HG03025 (cell line): ENCODE measurements at regions not wholly inside any gene's neighbourhood (a gene's known extent, or its start where the extent isn't known, plus 50 kb on each side); places are given as distances from the start of the nearest gene placed in this dataset.

Source experiments
- ATAC-seq: cut with Tn5 transposase; IDR thresholded peaks from one replicate; pipeline ENCODE4 v1.9.1; 2021; ENCODE audit warnings: mild to moderate bottlenecking, moderate library complexity; ENCODE audit not compliant: unreplicated experiment, low FRiP score

- ATAC-seq: no peak
Measured at GRCh38 chr20:20939006-20939405, 167.2 kb downstream of the LINC00237 start.

GRCh38 chr20:20938599-20938998, 167.6 kb downstream of the LINC00237 start:
- ATAC-seq: no peak

- no peak for ATAC-seq
Measured at GRCh38 chr20:20938131-20938530, 168.0 kb downstream of the LINC00237 start.

GRCh38 chr20:20933142-20933958, 172.8 kb downstream of the LINC00237 start:
- no peak for ATAC-seq

GRCh38 chr20:20932156-20932555, 174.0 kb downstream of the LINC00237 start:
- no peak for ATAC-seq

GRCh38 chr20:20931632-20932031, 174.5 kb downstream of the LINC00237 start:
- no peak for ATAC-seq

- no peak for ATAC-seq
Measured at GRCh38 chr20:20931024-20931423, 175.1 kb downstream of the LINC00237 start.

- ATAC-seq: no peak
Measured at GRCh38 chr20:20930500-20930899, 175.7 kb downstream of the LINC00237 start.

GRCh38 chr20:20929341-20929740, 176.8 kb downstream of the LINC00237 start:
- no peak for ATAC-seq

- no peak for ATAC-seq
Measured at GRCh38 chr20:20926222-20926905, 179.8 kb downstream of the LINC00237 start.

GRCh38 chr20:20920433-20920832, 185.7 kb downstream of the LINC00237 start:
- no peak for ATAC-seq

- no peak for ATAC-seq
Measured at GRCh38 chr20:20915844-20916243, 190.3 kb downstream of the LINC00237 start.

- no peak for ATAC-seq
Measured at GRCh38 chr20:20904501-20904831, 192.0 kb upstream of the RALGAPA2 start.

- no peak for ATAC-seq
Measured at GRCh38 chr20:20903773-20904500, 191.5 kb upstream of the RALGAPA2 start.

GRCh38 chr20:20897922-20898321, 185.5 kb upstream of the RALGAPA2 start:
- ATAC-seq: no peak

GRCh38 chr20:20897145-20897544, 184.7 kb upstream of the RALGAPA2 start:
- no peak for ATAC-seq

- no peak for ATAC-seq
Measured at GRCh38 chr20:20896606-20897005, 184.2 kb upstream of the RALGAPA2 start.

- no peak for ATAC-seq
Measured at GRCh38 chr20:20895537-20895936, 183.1 kb upstream of the RALGAPA2 start.

GRCh38 chr20:20894753-20895152, 182.3 kb upstream of the RALGAPA2 start:
- no peak for ATAC-seq

- no peak for ATAC-seq
Measured at GRCh38 chr20:20894280-20894679, 181.8 kb upstream of the RALGAPA2 start.

- no peak for ATAC-seq
Measured at GRCh38 chr20:20892328-20892727, 179.9 kb upstream of the RALGAPA2 start.
